ENCODE measurements at regions not wholly inside any gene's neighbourhood (a gene's known extent, or its start where the extent isn't known, plus 50 kb on each side); places are given as distances from the start of the nearest gene placed in this dataset.

DNA sequence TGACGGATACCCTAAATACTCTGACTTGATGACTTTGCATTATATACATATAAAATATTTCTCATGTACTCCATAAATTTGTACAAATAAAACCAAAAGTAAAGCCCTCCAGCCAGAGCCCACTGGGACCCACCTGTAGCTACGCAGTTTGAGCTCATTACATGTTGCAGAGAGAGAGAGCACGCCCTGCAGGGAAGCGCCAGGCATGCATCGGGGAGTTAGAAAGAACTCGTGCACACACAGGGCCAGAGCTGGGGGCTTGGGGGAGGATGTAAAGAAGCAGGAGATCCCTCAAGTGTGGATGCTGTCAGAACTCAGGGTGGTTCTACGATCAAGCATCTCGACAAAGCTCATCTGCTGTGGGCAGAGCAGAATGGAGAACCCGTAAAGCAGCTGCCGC lies 178.5 kb upstream of the RTL1 start:
- DNase-seq (no peak), ATAC-seq (ENCODE audit: low read depth) (no peak)
- WGBS, 2 experiments (ENCODE audit: extremely low coverage in 2 of 2, insufficient read length in 1 of 2): 71% methylated on average over 5 of the region's 10 CpGs; no CpG with 5 or more reads in 1 of the 2 experiments
- Histone ChIP-seq H3K9me1 (ENCODE audit: insufficient read depth, low read length) (0 out of 2 replicates have a peak, but pooled peaks cover 3% of the 10 kb centered on the region), H3K4me2 (ENCODE audit: low read depth, low read length) (no peak overlapping the region), H4K20me1 (ENCODE audit: insufficient read depth, low read length) (no peaks in the 10 kb centered on the region), H3K9me3 (ENCODE audit: control insufficient read depth, insufficient read depth, low read length) (peaks cover 2% of the 10 kb centered on the region; the same call in 1 of the 2 replicates), H3K4ac (ENCODE audit: low read depth, low read length) (no peak overlapping the region), H2AFZ (replicated peaks; ENCODE audit: low read length, poor library complexity) (no peak overlapping the region), H2BK20ac (ENCODE audit: low read depth, low read length) (no peak overlapping the region), H3K18ac (ENCODE audit: low read depth, low read length) (no peak overlapping the region), H2BK120ac (ENCODE audit: low read depth, low read length) (no peak overlapping the region), H2BK5ac (ENCODE audit: low read depth, low read length, poor library complexity, severe bottlenecking) (no peak overlapping the region), H4K8ac (ENCODE audit: low read depth in 2 of 2, low read length in 2 of 2) (no peak overlapping the region), H4K91ac (ENCODE audit: insufficient read depth, low read depth, low read length) (no peak overlapping the region), H3K36me3 (ENCODE audit: control insufficient read depth, insufficient read depth, low read length) (no peaks in the 10 kb centered on the region), H3K27me3 (ENCODE audit: control insufficient read depth, insufficient read depth, low read length) (peaks cover 7% of the 10 kb centered on the region; the same call in 1 of the 2 replicates), H3K23ac (ENCODE audit: low read depth, low read length) (no peak overlapping the region), H3K4me1 (ENCODE audit: control insufficient read depth, insufficient read depth, low read length) (peaks cover 3% of the 10 kb centered on the region; the same call in 1 of the 2 replicates), H2BK15ac (ENCODE audit: low read depth, low read length) (no peak overlapping the region), H3K56ac (ENCODE audit: extremely low read depth, insufficient read depth, low read length) (no peak overlapping the region), H2AK9ac (replicated peaks; ENCODE audit: low read depth, low read length, poor library complexity) (no peak overlapping the region), H3K9ac (ENCODE audit: low read depth, low read length) (no peak overlapping the region), H3K4me3 (ENCODE audit: insufficient read depth, low read depth, low read length) (no peak overlapping the region), H3K14ac (replicated peaks; ENCODE audit: low read depth, low read length) (no peak overlapping the region), H3K79me1 (ENCODE audit: low read depth in 1 of 2, low read length in 2 of 2) (no peaks in the 10 kb centered on the region), H2AK5ac (ENCODE audit: low read depth, low read length) (no peak overlapping the region), H3K27ac (ENCODE audit: insufficient read depth, low read length) (no peak overlapping the region), H4K5ac (ENCODE audit: low read depth, low read length) (no peak overlapping the region)
- intact Hi-C loops (cut with micrococcal nuclease) (loop anchor here (5.0 kb wide), 1 partner anchor 545 kb away; no protein-coding TSS in a partner anchor), dilution Hi-C loops (cut with HindIII; ENCODE audit: low sequenced_read_pairs, unreplicated experiment) (no loop called here), in situ Hi-C loops (cut with MboI; ENCODE audit: low sequenced_read_pairs) (no loop called here)
- POLR2A ChIA-PET (ENCODE audit: unreplicated experiment): no interaction called here
- BruUV-seq (replicated peaks): no TSS peak
- CTCF ChIA-PET: interaction anchor here (0.7 kb wide), 1 partner anchor 183 kb away, joined by 3 read pairs; no protein-coding TSS in a partner anchor
- TF ChIP-seq CHD1 (IDR thresholded peaks at IDR 0.05; ENCODE audit: low read depth, low read length) (no peak), RAD21 (IDR thresholded peaks at IDR 0.05; ENCODE audit: low read length) (no peak), BHLHE40 (IDR thresholded peaks at IDR 0.05; ENCODE audit: low read depth, low read length) (no peak), POLR2A (IDR thresholded peaks at IDR 0.05; ENCODE audit: low read depth, low read length) (no peak)
- TF ChIP-seq, protein P1, sequence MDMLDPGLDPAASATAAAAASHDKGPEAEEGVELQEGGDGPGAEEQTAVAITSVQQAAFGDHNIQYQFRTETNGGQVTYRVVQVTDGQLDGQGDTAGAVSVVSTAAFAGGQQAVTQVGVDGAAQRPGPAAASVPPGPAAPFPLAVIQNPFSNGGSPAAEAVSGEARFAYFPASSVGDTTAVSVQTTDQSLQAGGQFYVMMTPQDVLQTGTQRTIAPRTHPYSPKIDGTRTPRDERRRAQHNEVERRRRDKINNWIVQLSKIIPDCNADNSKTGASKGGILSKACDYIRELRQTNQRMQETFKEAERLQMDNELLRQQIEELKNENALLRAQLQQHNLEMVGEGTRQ (IDR thresholded peaks at IDR 0.05; ENCODE audit: low read depth, low read length): no peak
- TF ChIP-seq, protein P2, sequence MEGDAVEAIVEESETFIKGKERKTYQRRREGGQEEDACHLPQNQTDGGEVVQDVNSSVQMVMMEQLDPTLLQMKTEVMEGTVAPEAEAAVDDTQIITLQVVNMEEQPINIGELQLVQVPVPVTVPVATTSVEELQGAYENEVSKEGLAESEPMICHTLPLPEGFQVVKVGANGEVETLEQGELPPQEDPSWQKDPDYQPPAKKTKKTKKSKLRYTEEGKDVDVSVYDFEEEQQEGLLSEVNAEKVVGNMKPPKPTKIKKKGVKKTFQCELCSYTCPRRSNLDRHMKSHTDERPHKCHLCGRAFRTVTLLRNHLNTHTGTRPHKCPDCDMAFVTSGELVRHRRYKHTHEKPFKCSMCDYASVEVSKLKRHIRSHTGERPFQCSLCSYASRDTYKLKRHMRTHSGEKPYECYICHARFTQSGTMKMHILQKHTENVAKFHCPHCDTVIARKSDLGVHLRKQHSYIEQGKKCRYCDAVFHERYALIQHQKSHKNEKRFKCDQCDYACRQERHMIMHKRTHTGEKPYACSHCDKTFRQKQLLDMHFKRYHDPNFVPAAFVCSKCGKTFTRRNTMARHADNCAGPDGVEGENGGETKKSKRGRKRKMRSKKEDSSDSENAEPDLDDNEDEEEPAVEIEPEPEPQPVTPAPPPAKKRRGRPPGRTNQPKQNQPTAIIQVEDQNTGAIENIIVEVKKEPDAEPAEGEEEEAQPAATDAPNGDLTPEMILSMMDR (conservative IDR thresholded peaks at IDR 0.05; ENCODE audit: low read depth, low read length): no peak
